Ramos (cell line): ENCODE measurements at regions not wholly inside any gene's neighbourhood (a gene's known extent, or its start where the extent isn't known, plus 50 kb on each side); places are given as distances from the start of the nearest gene placed in this dataset.

Experiments used
- in situ Hi-C: fragments of 300-500 bp; cut with MboI; formaldehyde crosslinking; loops from one replicate; pipeline ENCODE4 v1.14.3; 2022; ENCODE audit warnings: low sequenced_read_pairs; ENCODE audit not compliant: unreplicated experiment

DNA sequence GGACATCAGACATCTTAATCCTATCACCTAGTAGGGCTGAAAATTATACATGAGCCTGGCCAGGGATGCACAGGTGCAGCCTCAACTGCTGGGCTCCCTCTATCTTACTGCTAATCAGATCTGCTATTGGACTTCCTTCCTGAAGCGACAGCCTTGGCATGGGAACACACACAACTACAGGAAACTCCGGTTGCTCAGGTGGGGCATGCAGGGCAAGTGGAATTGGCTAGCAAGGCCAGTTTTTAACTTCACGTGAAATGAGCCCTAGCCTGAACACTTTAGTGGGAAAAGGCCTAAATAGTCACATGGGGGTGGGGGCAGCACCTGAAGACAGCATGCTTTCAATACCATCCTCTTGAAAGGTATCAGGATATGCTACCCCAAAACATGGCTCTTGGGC lies 147.9 kb upstream of the NCKAP5 start:
- in situ Hi-C loops = no loop called here

DNA sequence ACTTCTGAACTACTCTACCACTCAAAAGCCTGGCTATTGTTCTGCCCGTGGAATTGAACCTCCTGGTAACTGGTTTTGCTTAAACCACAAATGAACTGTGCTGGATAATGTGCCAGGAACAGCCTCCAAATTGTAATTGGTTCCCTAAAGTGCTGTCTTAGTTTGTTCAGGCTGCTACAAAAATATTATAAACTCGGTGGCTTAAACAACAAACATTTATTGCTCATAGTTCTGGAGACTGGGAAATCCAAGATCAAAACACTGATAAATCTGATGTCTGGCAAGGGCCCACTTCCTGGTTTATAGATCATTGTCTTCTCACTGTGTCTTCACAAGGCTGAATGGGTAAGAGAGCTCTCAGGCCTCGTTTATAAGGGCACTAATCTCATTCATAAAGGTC lies 149.2 kb upstream of the NCKAP5 start:
- in situ Hi-C loops = no loop called here

DNA sequence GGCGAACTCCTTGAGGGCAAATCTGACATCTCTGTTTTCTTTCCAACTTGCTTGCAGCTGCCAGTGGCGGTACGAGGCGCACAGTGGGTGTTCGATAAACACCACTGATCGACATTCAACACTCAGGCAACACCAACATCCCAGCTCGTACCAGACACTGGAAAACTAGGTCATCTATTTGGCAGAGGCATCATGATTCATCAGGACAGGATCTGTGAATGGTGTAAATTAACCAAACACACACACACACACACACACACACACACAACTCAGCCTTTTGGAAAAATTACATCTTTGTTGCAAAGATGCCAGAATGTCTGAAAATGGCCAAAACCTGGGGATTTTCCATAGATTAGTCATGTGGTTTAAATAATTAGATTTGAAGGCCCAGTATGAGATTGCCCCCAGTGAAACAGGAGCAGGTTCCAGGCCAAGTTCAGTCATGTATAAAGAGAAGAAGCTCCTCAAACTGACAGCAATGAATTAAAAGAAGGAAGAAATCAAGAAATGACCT lies 150.5 kb upstream of the NCKAP5 start:
- in situ Hi-C loops = no loop called here

DNA sequence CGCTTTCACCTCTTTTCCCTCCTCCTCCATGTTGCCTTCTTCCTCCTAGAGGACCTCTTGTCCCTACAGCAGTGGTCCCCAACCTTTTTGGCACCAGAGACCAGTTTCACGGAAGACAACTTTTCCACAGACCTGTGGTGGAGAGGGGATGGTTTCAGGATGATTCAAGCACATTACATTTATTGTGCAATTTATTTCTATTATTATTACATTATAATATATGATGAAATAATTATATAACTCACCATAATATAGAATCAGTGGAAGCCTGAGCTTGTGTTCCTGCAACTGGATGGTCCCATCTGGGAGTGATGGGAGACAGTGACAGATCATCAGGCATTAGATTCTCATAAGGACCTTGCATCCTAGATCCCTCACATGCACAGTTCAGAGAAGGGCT lies 152.2 kb upstream of the NCKAP5 start:
- in situ Hi-C loops = no loop called here

DNA sequence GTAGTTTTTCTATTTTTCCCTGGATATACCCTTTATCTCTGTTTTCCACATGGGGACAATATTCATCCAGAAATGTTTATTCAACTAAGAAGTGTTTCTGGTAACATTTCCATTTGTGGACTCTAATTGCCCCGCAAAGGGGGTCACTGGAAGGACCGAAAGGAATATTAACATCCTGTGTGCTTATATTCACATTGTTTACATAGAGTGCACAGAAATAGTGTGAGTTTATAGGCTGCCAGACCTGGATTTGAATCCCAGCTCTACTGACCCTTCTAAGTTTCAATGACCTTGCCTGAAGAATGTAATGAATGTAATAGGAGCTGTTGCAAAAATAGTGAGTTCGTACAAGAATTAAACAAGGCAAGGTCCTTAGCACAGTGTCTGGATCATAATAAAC lies 152.9 kb upstream of the NCKAP5 start:
- in situ Hi-C loops = no loop called here

DNA sequence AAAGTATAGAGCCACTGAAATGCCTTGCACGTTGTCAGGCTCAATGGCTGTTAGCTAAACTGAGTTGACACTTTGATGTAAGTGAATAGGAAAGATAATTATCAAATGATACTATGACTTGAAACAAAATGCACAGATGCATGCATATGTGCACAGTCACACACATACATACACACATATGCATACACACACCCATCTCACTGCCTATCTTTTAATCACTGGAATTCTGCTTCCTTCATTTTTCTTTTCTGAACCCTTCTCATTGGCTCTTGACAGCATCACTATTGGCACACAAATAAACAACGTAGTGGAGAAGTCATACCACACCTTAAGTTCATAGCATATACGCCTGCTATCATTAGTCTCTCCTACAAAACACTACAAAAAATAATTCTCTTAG lies 154.9 kb upstream of the NCKAP5 start:
- in situ Hi-C loops = no loop called here

DNA sequence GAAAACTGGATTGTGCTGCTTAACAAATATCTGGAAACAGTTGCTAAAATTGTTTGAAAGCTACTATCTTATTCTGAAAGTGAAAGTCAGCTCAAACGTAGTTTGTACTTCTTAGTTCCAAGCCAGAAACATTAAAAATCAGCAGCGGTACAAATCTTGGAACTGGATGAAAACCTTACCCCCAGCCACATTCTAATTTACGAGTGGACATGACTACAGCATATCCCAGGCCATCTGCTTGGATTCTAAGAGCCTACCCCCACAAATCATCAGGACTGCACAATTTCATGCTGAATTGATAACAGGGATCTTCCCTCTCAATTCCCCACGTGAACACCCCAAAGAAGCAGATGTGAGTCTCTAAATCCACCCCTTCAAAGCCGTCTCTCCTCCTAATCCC lies 158.7 kb upstream of the NCKAP5 start:
- in situ Hi-C loops = no loop called here

DNA sequence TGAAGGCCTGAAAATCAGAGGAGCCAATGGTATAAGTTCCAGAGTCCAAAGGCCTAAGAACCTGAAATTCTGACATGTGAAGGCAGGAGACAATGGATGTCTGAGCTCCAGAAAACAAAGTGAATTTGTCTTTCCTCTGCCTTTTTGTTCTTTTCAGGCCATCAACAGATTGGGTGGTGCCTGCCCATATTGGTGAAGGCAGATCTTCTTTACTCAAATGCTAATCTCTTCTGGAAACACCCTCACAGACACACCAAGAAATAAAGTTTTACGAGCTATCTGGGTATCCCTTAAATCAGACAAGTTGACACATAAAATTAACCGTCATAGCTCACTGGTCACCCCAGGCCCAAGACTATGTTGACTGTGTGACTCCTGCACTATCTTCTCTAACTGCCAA lies 163.8 kb upstream of the NCKAP5 start:
- in situ Hi-C loops = no loop called here

DNA sequence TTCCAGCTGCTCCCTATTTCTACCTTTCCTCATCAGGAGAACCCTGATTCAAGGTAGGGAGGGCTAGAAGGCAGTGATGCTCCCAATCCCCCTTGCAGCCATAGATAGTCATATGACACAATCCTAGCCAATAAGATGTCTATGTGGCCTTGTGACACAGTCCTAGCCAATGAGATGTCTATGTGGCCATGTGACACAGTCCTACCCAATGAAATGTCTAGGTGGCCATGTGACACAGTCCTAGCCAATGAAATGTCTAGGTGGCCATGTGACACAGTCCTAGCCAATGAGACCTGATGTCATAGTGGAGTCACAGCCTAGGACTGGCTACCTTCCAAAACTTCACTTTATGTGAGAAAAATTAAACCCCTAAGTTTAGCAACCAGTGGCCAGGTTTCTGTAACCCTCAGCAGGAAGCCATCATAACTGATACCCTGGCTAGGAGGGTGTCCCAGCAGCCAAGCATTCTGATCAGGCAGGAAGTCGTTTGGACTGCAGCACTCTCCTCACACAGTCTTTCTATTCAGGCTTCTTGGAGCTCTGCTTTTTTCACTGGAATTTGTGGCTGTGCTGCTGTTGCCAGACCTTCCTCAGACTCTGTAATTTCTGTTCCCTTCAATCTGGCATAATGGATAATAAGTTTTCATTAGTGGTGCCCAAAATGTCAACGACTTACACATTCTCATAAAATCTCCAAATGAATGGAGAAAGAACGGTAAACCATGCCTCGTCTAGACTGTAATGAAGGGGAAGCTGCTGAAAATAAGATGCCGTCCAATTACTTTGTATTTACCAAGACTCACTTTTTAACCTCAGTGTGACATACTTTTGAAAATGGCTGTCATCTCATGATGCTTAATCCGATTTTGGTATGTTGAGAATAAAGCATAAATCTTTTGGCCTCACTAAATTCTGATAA lies 165.0 kb upstream of the NCKAP5 start:
- in situ Hi-C loops = no loop called here

DNA sequence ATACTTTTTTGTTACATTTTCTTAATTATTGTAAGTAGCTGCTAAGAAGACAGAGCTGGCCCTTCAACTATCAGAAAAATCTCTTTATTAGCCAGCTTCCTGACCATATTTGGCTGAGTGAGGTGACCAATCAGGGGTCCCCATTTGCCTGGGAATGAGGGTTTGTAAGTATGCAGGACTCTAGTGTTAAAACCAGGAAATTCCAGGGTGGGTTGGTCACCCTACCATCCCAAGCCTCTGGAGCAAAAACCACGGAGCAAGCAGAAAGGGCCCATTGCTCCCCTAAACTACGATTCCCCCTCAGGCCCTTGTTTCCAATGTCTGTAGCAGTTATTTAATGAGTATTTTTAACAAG lies 165.6 kb upstream of the NCKAP5 start:
- in situ Hi-C loops = no loop called here

DNA sequence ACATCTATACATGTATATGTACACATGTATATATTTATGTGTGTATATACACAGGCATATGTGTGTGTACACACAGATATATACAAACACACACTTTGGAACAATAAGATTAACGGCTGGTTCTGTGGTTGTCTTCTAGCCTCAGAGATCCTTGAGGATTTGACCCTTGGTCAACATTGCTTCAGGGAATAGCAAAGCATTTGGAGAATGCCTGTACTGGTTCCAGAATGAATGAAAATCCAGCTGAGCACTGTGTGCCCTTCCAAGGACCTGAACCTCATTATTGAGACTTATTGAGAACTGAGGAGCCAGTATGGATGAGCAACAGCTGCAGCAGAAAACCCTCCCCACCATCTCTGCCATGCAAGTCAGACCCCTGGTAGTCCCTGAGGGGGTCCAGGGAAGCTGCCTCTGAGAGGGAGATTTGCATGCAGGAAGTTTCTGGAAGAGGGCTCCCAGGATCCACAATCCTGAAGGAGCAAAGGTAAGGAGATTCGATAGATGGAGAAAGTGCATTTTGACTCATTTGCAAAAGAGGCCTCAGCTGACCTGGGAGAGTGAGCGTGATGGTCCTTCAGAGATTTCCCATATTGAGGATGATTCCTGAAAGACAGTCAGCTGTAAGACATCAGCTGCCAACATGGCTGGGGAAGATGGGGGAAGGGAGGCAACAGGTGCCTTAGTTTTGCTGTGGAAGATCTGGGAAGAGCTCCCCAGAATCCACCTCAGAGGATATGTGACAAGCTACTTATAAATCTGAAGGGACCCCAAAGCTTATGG lies 166.6 kb upstream of the NCKAP5 start:
- in situ Hi-C loops = no loop called here

DNA sequence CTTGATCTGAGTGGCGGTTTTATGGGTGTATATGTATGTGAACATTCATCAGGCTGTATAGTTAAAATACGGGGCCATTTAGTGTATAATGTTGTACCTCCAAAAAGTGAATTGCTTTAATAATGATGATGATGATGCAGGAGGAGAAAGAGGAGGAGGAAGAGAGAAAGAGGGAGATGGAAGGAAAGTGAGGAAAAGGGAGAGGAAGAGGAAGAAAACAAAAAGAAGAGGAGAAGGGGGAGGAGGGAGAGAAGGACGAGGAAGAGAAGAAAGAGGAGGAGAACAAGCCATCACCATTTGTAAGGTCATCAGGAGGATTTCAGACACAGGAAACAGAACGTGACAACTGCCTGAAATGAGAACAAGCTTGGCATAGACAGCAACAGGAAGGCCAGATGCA lies 168.4 kb upstream of the NCKAP5 start:
- in situ Hi-C loops = no loop called here

DNA sequence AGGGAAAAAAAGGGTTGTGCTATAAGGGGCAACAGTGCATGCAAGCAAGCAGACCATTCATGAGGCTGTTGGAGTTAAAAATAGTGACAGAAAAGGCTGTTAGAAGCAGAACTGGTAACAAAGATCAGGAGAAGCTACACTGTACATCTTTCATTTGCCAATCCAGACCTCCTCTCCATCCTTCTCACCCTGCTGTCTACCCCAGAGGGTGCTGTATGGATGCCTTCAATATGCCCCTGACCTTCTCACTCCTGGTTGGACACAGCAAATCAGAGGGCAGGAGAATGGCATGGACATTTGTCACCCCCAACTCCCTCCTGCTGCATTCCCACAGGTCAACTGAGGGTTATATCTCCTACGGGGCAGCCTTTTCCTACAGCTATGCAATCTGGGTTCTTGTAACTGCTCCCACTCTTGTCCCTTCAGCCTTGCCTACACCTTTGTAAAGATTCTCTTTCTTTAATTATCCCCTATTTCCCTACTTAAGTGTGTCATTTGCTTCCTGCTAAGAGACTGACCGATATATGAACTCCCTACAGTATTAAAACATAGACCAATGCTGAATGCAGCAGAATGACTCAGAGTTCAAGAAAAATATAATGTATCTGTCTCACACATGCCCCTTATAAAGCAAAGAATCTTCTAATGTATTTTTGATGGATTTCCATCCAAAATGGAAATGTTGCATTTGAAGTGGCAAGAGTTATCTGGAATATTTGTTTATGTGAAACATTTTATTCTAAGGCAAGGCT lies 169.2 kb upstream of the NCKAP5 start:
- in situ Hi-C loops = no loop called here

DNA sequence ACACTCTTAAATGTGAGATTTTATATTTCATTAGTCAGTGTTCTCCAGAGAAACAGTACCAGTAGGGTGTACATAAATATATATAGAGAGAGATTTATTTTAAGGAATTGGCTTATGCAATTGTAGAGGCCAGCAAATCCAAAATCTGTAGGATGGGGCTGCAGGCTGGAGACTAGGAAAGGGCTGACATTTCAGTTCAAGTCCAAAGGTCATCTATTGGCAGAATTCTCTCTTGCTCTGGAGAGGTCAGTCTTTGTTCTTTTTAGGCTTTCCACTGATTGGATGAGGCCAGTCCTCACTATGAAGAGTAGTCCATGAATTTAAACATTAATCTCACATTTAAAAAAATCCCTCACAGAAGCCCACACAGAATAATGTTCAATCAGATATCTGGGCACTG lies 170.8 kb upstream of the NCKAP5 start:
- in situ Hi-C loops = no loop called here

DNA sequence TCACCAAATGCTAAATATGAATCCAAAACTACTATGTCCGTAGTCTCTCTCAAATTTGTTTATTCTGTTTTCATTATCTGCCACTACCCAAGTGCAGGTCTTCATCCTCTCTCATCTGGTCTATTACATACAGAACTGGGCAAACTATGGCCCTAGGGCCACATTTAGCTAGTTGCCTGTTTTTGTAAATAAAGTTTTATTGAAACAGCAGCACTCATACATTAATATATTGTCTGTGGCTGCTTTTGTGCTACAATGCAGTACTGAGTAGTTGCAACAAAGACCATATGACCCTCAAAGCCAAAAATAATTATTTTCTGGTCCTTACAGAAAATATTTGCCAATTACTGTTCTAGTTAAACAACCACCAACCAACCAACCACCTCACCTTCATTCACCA lies 172.2 kb upstream of the NCKAP5 start:
- in situ Hi-C loops = no loop called here

DNA sequence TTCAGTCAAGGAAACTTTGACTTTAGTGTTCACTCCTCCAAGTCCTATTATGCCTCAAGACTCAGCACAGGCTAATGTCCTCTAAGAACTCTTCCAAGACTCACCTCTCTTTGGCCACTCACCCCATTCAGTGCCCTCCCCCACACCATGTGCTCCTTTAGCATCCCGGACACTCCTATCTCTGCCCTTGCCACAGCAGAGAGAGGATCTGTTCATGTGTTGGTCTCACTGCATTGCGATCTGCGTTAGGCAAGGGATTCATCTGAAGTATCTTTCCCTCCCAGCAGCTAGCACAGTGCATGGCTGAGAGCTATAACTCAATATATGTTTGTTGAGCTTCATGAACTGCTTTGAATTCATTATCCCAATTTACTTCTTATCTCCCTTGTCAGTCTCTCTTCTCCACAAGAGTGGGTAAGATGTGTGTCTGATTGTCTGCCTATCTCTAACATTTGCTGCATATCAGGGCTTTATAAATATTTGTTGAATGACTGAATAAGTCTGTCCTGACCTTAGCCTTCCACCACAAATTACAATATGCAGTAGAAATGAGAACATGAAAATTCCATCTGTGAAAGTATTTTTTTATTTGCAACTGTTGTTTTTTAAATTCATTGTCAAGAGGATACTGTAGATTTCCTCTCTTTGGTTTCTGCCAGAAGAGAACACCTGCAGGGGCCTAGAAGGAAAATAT lies 179.9 kb upstream of the NCKAP5 start:
- in situ Hi-C loops = no loop called here

DNA sequence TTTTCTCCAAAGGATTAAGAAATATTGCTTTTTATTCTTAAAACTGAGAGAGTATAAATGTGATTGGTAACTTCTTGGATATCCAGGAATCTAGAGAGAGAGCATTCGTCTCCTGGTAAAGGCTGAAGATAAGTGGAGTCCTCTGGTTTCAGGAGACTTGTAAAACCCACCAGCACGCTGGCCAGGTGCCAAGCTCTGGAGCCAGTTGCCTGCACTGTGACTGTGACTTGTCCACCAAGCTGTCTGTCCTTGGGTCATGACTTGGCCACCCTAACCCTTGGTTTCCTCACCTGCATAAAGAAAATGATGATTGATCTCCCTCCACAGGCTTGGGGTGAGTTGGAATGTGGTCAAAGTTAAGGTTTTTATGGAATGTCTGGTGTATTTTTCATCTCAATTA lies 185.4 kb upstream of the NCKAP5 start:
- in situ Hi-C loops = no loop called here

DNA sequence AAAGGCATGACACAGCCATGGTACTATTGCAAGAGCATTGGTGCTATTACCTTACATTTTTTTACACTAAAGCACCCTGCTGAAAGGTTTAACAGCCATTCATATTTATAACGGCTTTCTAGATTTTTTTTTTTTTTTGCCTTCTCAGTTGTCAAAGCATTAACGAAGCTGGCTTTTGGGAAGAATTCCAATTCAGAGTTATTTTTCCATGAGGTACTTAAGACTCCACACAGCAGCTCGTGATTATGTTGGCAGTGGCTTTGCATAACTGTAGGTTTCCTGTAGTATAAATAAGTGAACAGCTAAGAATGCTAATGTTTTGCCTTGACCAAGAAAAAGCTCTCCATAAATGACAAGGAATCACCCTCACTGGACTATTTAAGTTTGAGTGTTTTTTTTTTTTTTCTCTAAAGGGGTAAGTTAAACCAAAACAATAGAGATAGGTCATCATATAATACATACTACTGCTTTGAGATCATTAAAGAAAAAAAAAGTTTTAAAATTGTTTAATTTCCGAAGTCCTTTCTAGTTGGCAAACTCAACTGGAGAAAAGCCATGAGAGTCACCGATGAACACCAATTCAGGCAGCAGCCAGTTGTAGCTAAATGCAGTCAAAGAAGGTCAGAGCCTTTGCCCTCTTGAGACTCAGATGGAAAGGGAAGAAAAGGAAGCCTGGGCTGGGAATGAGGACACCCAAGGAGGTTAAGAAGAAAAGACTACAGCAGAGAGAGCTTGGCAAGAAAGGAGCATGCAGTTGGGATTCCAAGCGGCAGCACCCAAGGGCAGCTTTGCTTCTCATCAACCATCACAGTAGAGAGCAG lies 187.4 kb upstream of the NCKAP5 start:
- in situ Hi-C loops = no loop called here

DNA sequence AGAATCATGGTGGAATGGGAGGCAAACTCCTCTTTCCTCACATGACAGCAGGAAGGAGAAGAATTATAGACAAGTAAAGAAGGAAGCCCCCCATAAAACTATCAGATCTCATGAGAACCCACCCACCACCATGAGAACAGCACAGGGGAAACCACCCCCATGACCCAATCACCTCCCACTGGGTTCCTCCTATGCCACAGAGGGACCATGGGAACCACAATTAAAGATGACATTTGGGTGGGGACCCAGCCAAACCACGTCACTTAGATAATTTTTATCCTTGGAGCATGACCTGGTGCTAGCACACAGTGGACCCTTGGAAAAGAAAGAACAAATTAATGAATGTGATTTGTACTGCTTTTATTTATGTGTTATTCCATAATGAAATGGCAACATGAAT lies 188.6 kb upstream of the NCKAP5 start:
- in situ Hi-C loops = no loop called here
